ENCODE measurements at regions not wholly inside any gene's neighbourhood (a gene's known extent, or its start where the extent isn't known, plus 50 kb on each side); places are given as distances from the start of the nearest gene placed in this dataset.

GRCh38 chr4:147311956-147312355 is 168.9 kb upstream of the EDNRA start:
- ATAC-seq: no peak
- TF ChIP-seq CTCF (IDR thresholded peaks at IDR 0.05): no peak
- H3K27ac ChIP-seq: no peak overlapping the region
- no peak for DNase-seq
- no peaks in the 10 kb centered on the region for H3K4me1 ChIP-seq
- intact Hi-C loops (cut with DNase I): no loop called here
- H3K36me3 ChIP-seq: no peaks in the 10 kb centered on the region
- no peaks in the 10 kb centered on the region for H3K27me3 ChIP-seq
- 80 to 84% methylated on average over 2 of the region's 2 CpGs for WGBS, 2 donors
- H3K4me3 ChIP-seq: no peak overlapping the region
- no peaks in the 10 kb centered on the region for H3K9me3 ChIP-seq

DNA sequence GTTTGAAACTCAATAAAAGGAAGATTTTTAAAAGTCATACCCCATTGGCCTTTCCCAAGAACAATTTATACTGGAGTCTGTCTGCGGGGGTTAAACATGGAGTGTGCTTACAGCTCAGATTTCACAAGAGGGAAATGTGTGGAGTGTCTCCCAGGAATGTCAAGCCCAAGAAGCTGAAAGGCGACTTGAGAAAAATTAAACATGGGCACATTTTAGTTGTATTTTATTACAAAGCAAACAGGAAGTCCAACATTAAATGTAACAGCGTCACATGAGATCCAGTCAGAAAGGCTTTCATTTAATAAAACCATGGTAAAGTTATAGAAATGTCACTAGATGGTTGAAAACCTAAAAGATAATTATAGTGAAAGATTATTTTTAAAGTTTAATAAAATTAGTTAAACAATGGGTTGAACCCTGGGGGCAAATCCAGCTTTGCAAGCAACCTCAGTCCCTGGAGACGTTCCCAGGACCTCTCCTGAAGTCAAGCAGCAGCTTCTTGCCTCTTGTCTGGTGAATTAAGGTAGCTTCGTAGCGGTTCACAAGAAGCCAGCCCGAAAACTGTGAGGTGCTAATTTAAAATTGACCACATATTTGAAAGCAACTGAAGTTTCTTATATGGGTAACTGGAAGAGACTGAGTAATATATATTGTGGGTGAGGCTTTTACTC is 168.4 kb upstream of the EDNRA start:
- intact Hi-C loops (cut with DNase I): no loop called here
- Histone ChIP-seq H3K27me3 (no peaks in the 10 kb centered on the region), H3K36me3 (no peaks in the 10 kb centered on the region), H3K27ac (no peak overlapping the region), H3K9me3 (no peaks in the 10 kb centered on the region), H3K4me1 (no peaks in the 10 kb centered on the region), H3K4me3 (no peak overlapping the region)
- ATAC-seq (no peak), DNase-seq (no peak)
- 77 to 81% methylated on average over 7 of the region's 7 CpGs for WGBS, 2 donors
- TF ChIP-seq CTCF (IDR thresholded peaks at IDR 0.05): no peak

DNA sequence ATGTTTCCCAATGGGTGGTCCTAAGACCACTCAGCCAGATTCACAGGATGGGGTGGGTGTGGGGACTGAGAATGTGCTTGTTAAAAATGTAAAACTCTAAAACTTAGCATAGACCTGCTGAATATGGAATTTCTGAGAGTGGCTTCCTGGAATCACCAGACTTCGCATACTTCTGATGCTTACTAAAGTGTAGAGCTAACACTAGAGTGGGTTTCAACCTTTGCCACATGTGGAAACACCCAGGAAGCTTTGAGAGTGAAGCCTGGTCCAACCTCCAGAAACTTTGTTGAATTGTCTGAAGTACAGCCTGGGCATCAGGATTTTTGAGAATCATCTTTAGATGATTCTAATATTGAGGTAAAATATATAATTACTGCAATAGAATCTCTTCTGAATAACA is 167.8 kb upstream of the EDNRA start:
- Histone ChIP-seq H3K27ac (no peak overlapping the region), H3K9me3 (no peaks in the 10 kb centered on the region), H3K27me3 (no peaks in the 10 kb centered on the region), H3K4me1 (no peaks in the 10 kb centered on the region), H3K4me3 (no peak overlapping the region), H3K36me3 (no peaks in the 10 kb centered on the region)
- TF ChIP-seq CTCF (IDR thresholded peaks at IDR 0.05): no peak
- DNase-seq (no peak), ATAC-seq (no peak)
- intact Hi-C loops (cut with DNase I): no loop called here
- 91 to 97% methylated on average over 1 of the region's 1 CpG for WGBS, 2 donors

GRCh38 chr4:147318586-147318985 is 162.3 kb upstream of the EDNRA start:
- ATAC-seq: no peak

More at GRCh38 chr4:147318586-147318985, 162.3 kb upstream of the EDNRA start:
- H3K36me3 ChIP-seq: no peaks in the 10 kb centered on the region
- no peak for TF ChIP-seq CTCF (IDR thresholded peaks at IDR 0.05)
- no peaks in the 10 kb centered on the region for H3K4me1 ChIP-seq
- no peaks in the 10 kb centered on the region for H3K27me3 ChIP-seq
- DNase-seq: no peak
- whole genome bisulfite sequencing, 2 donors: 39 to 52% methylated on average over 3 of the region's 3 CpGs
- H3K27ac ChIP-seq: peak overlapping the region in 2 of 10 donors; percentile 6 to 7
- H3K9me3 ChIP-seq: no peaks in the 10 kb centered on the region
- H3K4me3 ChIP-seq: no peak overlapping the region
- intact Hi-C loops (cut with DNase I): no loop called here

All from heart right ventricle (tissue), 16 donors.